HEK293 (cell line): ENCODE measurements at regions not wholly inside any gene's neighbourhood (a gene's known extent, or its start where the extent isn't known, plus 50 kb on each side); places are given as distances from the start of the nearest gene placed in this dataset.

Source experiments
- CTCF ChIP-seq: fragments of 450-650 bp; formaldehyde crosslinking; IDR thresholded peaks from 2 replicates; pipeline ENCODE4 v1.5.1; 2016; ENCODE audit warnings: missing biosample characterization, missing genetic modification characterization
- ZNF692 ChIP-seq: fragments of 450-650 bp; formaldehyde crosslinking; IDR thresholded peaks from 2 replicates; pipeline ENCODE4 v1.5.1; 2016; ENCODE audit warnings: missing biosample characterization, missing genetic modification characterization

GRCh38 chr7:125511310-125511709, 581.7 kb upstream of the POT1 start:
- TF ChIP-seq ZNF692 (tag by site-specific recombination) (no peak), CTCF (no peak)
